Smooth muscle cell (in vitro differentiated cells): ENCODE measurements at regions not wholly inside any gene's neighbourhood (a gene's known extent, or its start where the extent isn't known, plus 50 kb on each side); places are given as distances from the start of the nearest gene placed in this dataset.

Experiments used
- DNase-seq: peaks from one replicate; lab custom pipeline; 2025; ENCODE audit not compliant: unreplicated experiment; lab: John Stamatoyannopoulos, UW
- H2AFZ ChIP-seq: fragments of 200-600 bp; sonication (generic); 2 replicates; pipeline ENCODE4 v1.6.0; 2016; ENCODE audit warnings: antibody characterized with exemption, low read depth, mild to moderate bottlenecking
- H3F3A ChIP-seq: fragments of 200-600 bp; sonication (generic); 2 replicates; pipeline ENCODE4 v1.6.0; 2017; ENCODE audit warnings: antibody characterized with exemption, low read depth
- H3K27ac ChIP-seq: fragments of 200-600 bp; sonication (generic); 2 replicates; pipeline ENCODE4 v1.5.1; 2016; ENCODE audit warnings: low read depth, mild to moderate bottlenecking
- H3K27me3 ChIP-seq: fragments of 200-600 bp; sonication (generic); 2 replicates; pipeline ENCODE4 v1.6.1; 2016; ENCODE audit warnings: low read depth, mild to moderate bottlenecking
- H3K36me3 ChIP-seq: fragments of 200-600 bp; sonication (generic); 2 replicates; pipeline ENCODE4 v1.5.1; 2016; ENCODE audit warnings: low read depth
- H3K4me1 ChIP-seq: fragments of 200-600 bp; sonication (generic); 2 replicates; pipeline ENCODE4 v1.5.1; 2016; ENCODE audit warnings: low read depth
- H3K4me2 ChIP-seq: fragments of 200-600 bp; sonication (generic); 2 replicates; pipeline ENCODE4 v1.6.0; 2016; ENCODE audit warnings: mild to moderate bottlenecking
- H3K4me3 ChIP-seq: fragments of 200-600 bp; sonication (generic); 2 replicates; pipeline ENCODE4 v1.5.1; 2016; ENCODE audit warnings: mild to moderate bottlenecking
- H3K79me2 ChIP-seq: fragments of 200-600 bp; sonication (generic); 2 replicates; pipeline ENCODE4 v1.6.0; 2016; ENCODE audit warnings: low read depth, mild to moderate bottlenecking
- H3K9ac ChIP-seq: fragments of 200-600 bp; sonication (generic); 2 replicates; pipeline ENCODE4 v1.6.0; 2016; ENCODE audit warnings: low read depth
- H3K9me3 ChIP-seq: fragments of 200-600 bp; sonication (generic); replicated peaks from 2 replicates; pipeline ENCODE4 v1.5.1; 2016; ENCODE audit warnings: low read depth
- H4K20me1 ChIP-seq: fragments of 200-600 bp; sonication (generic); 2 replicates; pipeline ENCODE4 v1.6.0; 2016; ENCODE audit warnings: low read depth
- CTCF ChIP-seq: fragments of 200-600 bp; sonication (generic); IDR thresholded peaks from 2 replicates; pipeline ENCODE4 v1.5.1; 2017; ENCODE audit warnings: borderline replicate concordance, mild to moderate bottlenecking, antibody characterized with exemption; ENCODE audit not compliant: insufficient read depth, poor library complexity, severe bottlenecking
- WGBS: methylation state at CpG from one replicate; pipeline ENCODE4 v1.1.7; 2016; ENCODE audit warnings: low lambda C conversion rate; 5-methylcytosine and 5-hydroxymethylcytosine counted together

GRCh38 chr3:27568393-27568792 is 84.2 kb upstream of the SLC4A7 start:
- TF ChIP-seq CTCF = no peak
- Histone ChIP-seq H3K9me3 (no peaks in the 10 kb centered on the region), H2AFZ (peak overlapping the region; percentile 71), H3K4me1 (no peaks in the 10 kb centered on the region), H3K27ac (no peak overlapping the region), H3K4me2 (no peak overlapping the region), H3F3A (no peaks in the 10 kb centered on the region), H3K27me3 (no peaks in the 10 kb centered on the region), H3K36me3 (no peaks in the 10 kb centered on the region), H3K9ac (no peak overlapping the region), H3K79me2 (no peaks in the 10 kb centered on the region), H3K4me3 (no peak overlapping the region), H4K20me1 (no peaks in the 10 kb centered on the region)
- DNase-seq = no peak
- WGBS = 58% methylated on average over 5 of the region's 5 CpGs

- Histone ChIP-seq H3K27ac (no peak overlapping the region), H3K79me2 (no peaks in the 10 kb centered on the region), H4K20me1 (no peaks in the 10 kb centered on the region), H3K9me3 (no peaks in the 10 kb centered on the region), H3K27me3 (no peaks in the 10 kb centered on the region), H3K36me3 (no peaks in the 10 kb centered on the region), H3K4me1 (no peaks in the 10 kb centered on the region), H3K9ac (no peak overlapping the region), H3K4me2 (no peak overlapping the region), H2AFZ (no peak overlapping the region), H3F3A (no peaks in the 10 kb centered on the region), H3K4me3 (no peak overlapping the region)
- no peak for TF ChIP-seq CTCF
- DNase-seq = no peak
- WGBS = 100% methylated on average over 1 of the region's 1 CpG
Observed at GRCh38 chr3:27567251-27567650, 83.1 kb upstream of the SLC4A7 start.

GRCh38 chr3:27565201-27565852 is 81.1 kb upstream of the SLC4A7 start:
- Histone ChIP-seq H3F3A (no peaks in the 10 kb centered on the region), H3K27me3 (no peaks in the 10 kb centered on the region), H2AFZ (no peak overlapping the region), H3K4me2 (no peak overlapping the region), H3K4me3 (no peak overlapping the region), H4K20me1 (no peaks in the 10 kb centered on the region), H3K79me2 (no peaks in the 10 kb centered on the region), H3K36me3 (no peaks in the 10 kb centered on the region), H3K4me1 (no peaks in the 10 kb centered on the region), H3K27ac (no peak overlapping the region), H3K9ac (no peak overlapping the region), H3K9me3 (no peaks in the 10 kb centered on the region)
- DNase-seq = no peak
- 94% methylated on average over 5 of the region's 5 CpGs for WGBS
- no peak for TF ChIP-seq CTCF

DNA sequence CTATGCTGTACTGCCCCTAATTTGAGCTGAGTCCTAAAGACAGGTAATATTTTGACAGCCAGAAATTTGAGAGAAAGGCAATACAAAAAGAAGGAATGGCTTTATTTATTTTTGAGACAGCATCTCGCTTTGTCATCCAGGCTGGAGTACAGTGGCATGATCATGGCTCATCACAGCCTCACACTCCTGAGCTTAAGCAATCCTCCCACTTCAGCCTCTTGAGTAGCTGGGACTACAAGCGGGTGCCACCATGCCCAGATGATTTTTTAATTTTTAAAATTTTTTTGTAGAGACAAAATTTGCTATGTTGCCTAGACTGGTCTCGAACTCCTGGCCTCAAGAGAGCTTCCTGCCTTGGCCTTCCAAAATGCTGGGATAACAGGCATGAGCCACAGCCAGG is 77.4 kb upstream of the SLC4A7 start:
- H3K4me3 ChIP-seq = no peak overlapping the region
- TF ChIP-seq CTCF = no peak
- no peaks in the 10 kb centered on the region for H3K9me3 ChIP-seq
- H2AFZ ChIP-seq = no peak overlapping the region
- H3K4me1 ChIP-seq = no peaks in the 10 kb centered on the region
- 93% methylated on average over 3 of the region's 3 CpGs for WGBS
- no peaks in the 10 kb centered on the region for H3K27me3 ChIP-seq
- H3K36me3 ChIP-seq = no peaks in the 10 kb centered on the region
- no peak overlapping the region for H3K27ac ChIP-seq
- H3K4me2 ChIP-seq = no peak overlapping the region
- H4K20me1 ChIP-seq = no peaks in the 10 kb centered on the region
- H3K9ac ChIP-seq = no peak overlapping the region
- no peaks in the 10 kb centered on the region for H3F3A ChIP-seq
- no peaks in the 10 kb centered on the region for H3K79me2 ChIP-seq
- DNase-seq = no peak
